ENCODE measurements at regions not wholly inside any gene's neighbourhood (a gene's known extent, or its start where the extent isn't known, plus 50 kb on each side); places are given as distances from the start of the nearest gene placed in this dataset.

DNA sequence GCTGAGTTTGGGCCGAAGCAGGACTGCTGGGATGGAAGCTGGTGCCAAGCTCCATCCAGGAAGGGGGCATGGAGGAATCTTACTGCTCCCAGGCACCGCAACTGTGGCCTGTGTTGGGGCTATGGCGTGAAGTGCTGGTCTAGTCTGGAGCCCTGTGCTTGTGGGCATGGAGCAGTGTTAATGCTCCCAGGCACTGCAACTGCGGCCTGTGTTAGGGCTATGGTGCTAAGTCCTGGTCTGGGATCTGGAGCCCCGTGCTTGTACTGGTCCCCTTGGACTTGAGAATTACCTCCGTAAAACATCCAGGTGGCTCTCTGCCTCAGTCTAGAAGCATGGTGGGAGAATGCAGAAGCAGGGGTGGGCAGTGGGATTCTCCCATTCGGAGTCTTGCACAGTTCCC is 1379.4 kb upstream of the ACVR2A start:
- no peak for DNase-seq (ENCODE audit: extremely low spot score)
- no peak for TF ChIP-seq CTCF (IDR thresholded peaks at IDR 0.05; ENCODE audit: control extremely low read depth, extremely low read depth, low read depth, missing control alignments)
- POLR2A ChIA-PET: no interaction called here
- CTCF ChIA-PET: no interaction called here

DNA sequence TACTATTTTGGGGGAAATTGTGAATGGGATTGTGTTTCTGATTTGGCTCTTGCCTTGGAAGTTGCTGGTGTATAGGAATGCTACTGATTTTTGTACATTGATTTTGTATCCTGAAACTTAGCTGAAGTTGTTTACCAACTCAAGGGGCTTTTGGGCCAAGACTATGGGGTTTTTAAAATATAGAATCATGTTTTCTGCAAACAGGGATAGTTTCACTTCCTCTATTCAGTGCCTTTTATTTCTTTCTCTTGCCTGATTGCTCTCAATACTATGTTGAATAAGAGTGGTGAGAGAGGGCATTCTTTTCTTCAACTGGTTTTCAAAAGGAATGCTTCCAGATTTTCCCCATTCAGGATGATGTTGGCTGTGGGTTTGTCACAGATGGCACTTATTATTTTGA is 1383.8 kb upstream of the ACVR2A start:
- DNase-seq (ENCODE audit: extremely low spot score): no peak
- no peak for TF ChIP-seq CTCF (IDR thresholded peaks at IDR 0.05; ENCODE audit: control extremely low read depth, extremely low read depth, low read depth, missing control alignments)
- POLR2A ChIA-PET: no interaction called here
- CTCF ChIA-PET: interaction anchor here (1.8 kb wide), 1 partner anchor 17 kb away, joined by 4 read pairs; no protein-coding TSS in a partner anchor

- no peak for TF ChIP-seq CTCF (IDR thresholded peaks at IDR 0.05; ENCODE audit: control extremely low read depth, extremely low read depth, low read depth, missing control alignments)
- DNase-seq (ENCODE audit: extremely low spot score): no peak
- ChIA-PET POLR2A (no interaction called here), CTCF (no interaction called here)
Measured at GRCh38 chr2:146458585-146458984, 1386.2 kb upstream of the ACVR2A start.

DNA sequence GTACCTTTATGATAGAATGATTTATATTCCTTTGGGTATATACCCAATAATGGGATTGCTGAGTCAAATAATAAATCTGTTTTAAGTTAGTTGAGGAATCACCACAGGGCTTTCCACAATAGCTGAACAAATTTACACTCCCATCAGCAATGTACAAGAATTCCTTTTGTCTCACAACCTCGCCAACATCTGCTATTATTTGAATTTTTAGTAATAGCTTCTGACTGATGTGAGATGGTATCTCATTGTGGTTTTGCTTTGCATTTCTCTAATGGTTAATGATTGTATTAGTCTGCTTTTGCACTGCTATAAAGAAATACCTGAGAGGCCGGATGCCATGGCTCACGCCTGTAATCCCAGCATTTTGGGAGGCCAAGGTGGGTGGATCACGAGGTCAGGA is 1387.6 kb upstream of the ACVR2A start:
- no peak for TF ChIP-seq CTCF (IDR thresholded peaks at IDR 0.05; ENCODE audit: control extremely low read depth, extremely low read depth, low read depth, missing control alignments)

DNA sequence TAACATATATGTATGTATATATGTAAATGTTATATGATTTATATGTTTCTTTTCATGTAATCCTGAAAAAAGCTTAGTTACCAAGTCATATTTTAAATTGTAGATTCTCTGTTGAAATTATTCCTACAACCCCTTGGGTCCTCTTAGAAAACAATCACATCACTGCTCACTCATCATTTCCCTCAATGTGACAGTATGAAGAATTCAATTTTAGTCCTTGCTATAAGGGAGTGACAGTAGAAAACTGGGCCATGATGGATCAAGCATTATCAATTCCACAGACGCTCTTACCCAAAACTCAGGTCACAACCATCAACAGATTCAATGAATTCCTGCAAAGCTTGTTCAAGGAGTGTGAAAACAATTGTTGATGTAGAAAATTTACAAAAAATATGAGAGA is 1389.5 kb upstream of the ACVR2A start:
- POLR2A ChIA-PET: no interaction called here
- CTCF ChIA-PET: no interaction called here
- DNase-seq (ENCODE audit: extremely low spot score): no peak

More for the DNA sequence above, 1387.6 kb upstream of the ACVR2A start:
- no peak for DNase-seq (ENCODE audit: extremely low spot score)
- ChIA-PET POLR2A (no interaction called here), CTCF (no interaction called here)

DNA sequence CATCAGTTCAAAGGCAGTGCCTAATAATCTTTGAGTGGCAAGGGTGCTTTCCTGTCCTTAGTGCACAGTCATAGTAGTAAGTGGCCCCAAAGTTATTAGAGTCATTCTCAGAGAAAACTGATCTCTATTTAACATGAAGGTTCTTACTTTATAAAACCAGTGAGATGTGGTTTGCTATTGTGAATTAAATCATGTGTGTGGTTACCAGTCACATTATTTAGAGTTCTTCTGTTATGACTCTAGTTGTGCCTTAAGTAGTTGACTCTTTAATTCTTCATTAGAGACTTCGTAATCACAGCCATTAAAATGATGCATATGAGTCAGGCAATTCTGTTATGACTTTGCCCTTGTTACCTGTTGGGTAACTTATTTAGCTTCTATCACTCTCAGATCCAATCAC is 1392.9 kb upstream of the ACVR2A start:
- no peak for TF ChIP-seq CTCF (IDR thresholded peaks at IDR 0.05; ENCODE audit: control extremely low read depth, extremely low read depth, low read depth, missing control alignments)
- CTCF ChIA-PET: no interaction called here
- no peak for DNase-seq (ENCODE audit: extremely low spot score)
- POLR2A ChIA-PET: no interaction called here

More for the DNA sequence above, 1389.5 kb upstream of the ACVR2A start:
- no peak for TF ChIP-seq CTCF (IDR thresholded peaks at IDR 0.05; ENCODE audit: control extremely low read depth, extremely low read depth, low read depth, missing control alignments)

- no peak for DNase-seq (ENCODE audit: extremely low spot score)
- no peak for TF ChIP-seq CTCF (IDR thresholded peaks at IDR 0.05; ENCODE audit: control extremely low read depth, extremely low read depth, low read depth, missing control alignments)
- POLR2A ChIA-PET: no interaction called here
- CTCF ChIA-PET: no interaction called here
Measured at GRCh38 chr2:146450131-146450530, 1394.7 kb upstream of the ACVR2A start.
